Epidermal melanocyte (primary cell): ENCODE measurements at regions not wholly inside any gene's neighbourhood (a gene's known extent, or its start where the extent isn't known, plus 50 kb on each side); places are given as distances from the start of the nearest gene placed in this dataset.

Experiments
- DNase-seq: peaks from one replicate; pipeline ENCODE4 v3.0.0; 2011; ENCODE audit warnings: low spot score; ENCODE audit not compliant: insufficient read length

DNA sequence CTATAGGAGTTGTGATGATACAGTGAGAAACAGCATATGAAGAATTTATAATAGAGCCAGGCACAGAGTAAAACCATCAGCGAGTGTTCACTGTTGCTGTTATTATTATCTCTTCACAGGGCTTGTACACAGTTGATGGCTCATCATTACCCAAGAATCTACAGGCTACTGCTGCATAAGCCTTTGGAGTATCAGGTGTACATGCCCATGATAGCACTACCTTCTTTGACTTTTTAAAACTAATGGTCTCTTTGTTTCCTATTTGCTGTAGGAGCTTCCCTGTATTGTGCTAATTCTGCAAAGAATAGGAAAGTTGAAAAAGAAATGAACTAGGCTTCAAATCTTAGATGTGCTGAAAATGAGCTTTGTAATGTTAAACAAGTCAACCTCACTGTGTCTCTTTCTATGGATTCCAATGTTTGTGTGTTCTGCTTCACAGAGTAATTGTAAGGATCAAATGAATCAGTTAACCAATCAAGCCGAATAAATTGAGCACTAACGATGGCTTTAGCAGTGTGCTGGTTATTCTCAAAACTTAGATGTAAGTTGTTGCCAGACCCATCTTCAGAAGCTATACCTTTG is 138.8 kb downstream of the TUSC7 start:
- DNase-seq = no peak

- DNase-seq = no peak
Measured at GRCh38 chr3:116849261-116849688, 139.7 kb downstream of the TUSC7 start.

- no peak for DNase-seq
Measured at GRCh38 chr3:116852803-116853202, 143.2 kb downstream of the TUSC7 start.

DNA sequence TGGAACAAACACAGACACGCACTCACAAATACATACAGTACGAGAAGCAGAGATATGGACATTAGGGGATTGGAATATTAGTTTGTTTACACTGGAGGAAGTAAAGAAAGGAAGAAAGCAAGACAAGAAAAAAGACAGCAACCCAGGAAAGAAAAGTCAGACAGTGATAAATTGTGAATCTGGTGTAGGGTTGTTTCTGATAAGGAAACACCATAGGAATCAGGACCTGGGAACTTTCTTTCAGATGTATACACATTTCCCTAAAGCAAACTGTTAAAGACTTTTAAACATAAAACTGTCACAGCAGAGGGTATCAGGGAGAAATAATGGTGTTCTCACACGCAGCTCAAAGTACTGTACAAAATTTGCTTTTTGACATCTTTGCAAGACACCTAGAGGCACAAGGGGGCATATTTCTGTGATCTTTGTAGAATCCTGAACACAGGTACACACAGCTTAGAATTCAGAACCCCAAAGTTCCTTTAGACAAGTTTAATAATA is 153.7 kb downstream of the TUSC7 start:
- no peak for DNase-seq

DNA sequence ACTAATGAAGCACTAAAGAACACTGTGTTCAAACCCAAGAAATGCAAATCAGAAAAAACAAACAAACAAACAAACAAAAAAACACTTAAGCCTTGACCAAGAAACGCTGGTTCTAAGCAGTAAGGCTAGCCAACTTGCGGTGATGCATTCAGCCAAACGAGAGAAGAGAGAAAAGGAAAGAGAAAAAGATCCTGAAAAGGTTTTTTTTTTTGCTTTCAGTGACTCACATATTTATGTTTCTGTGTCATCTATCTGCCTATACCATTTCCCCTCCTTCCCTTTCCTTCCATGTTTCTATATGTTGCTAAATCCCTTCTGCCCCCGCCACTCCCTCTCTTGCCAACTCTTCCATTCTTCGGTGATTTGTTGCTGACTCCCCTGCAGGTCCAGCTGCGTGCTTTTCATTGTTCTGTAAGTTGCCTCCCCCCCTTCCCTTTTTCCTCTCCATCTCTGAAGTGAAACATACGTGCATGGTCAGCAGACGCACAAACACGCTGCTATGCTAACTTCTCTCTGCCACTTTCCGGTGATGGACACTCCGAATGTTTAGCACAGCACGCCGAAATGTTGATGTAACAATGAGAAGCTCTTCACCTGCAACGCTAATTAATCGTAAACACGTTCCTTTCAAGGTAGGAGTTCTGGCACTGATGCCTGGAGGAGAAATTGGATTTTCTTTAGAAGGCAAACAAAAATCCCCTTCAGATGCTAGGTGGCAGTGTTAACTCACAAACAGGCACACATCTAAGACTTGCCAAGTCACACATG is 154.4 kb downstream of the TUSC7 start:
- DNase-seq = no peak

GRCh38 chr3:116864590-116864927 is 155.0 kb downstream of the TUSC7 start:
- no peak for DNase-seq

- no peak for DNase-seq
Measured at GRCh38 chr3:116870379-116870778, 160.8 kb downstream of the TUSC7 start.

GRCh38 chr3:116871905-116872304 is 162.3 kb downstream of the TUSC7 start:
- DNase-seq = no peak

DNA sequence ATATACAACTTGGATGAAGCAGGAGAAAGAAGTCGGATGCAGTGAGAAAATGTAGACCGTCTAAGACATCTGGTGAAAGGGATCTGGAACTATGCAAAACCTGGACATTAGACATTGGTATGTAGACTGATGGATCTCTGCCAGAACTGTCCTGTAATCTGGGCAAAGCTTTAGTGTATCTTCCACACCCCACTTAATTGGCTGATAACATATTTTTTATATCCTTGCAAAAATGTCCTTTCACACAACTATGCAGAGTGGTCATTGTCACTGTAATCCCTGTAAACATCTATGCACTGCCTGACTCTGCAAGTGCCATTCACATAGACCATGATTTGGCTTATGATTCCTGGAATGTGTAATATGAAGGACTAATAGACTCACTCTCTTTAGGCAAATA is 163.1 kb downstream of the TUSC7 start:
- no peak for DNase-seq

GRCh38 chr3:116873142-116873541 is 163.6 kb downstream of the TUSC7 start:
- DNase-seq = no peak

DNA sequence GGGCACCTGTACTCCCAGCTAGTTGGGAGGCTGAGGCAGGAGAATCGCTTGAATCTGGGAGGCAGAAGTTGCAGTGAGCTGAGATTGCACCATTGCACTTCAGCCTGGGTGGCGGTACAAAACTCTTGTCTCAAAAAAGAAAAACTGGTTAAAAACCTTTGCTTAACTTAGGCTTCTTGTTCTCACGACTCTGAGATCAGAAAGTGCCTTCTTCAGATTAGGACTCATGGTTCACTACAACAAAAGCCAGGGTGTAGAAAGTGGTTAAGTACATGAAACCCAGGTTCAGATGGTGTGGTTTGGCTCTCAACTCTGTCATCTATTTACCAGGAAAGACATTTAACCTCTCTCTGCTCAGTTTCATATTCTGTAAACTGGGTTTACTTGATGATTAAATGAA is 168.4 kb downstream of the TUSC7 start:
- no peak for DNase-seq

- no peak for DNase-seq
Measured at GRCh38 chr3:116886202-116886893, 176.8 kb downstream of the TUSC7 start.

- DNase-seq = no peak
Measured at GRCh38 chr3:116896116-116896515, 186.5 kb downstream of the TUSC7 start.

DNA sequence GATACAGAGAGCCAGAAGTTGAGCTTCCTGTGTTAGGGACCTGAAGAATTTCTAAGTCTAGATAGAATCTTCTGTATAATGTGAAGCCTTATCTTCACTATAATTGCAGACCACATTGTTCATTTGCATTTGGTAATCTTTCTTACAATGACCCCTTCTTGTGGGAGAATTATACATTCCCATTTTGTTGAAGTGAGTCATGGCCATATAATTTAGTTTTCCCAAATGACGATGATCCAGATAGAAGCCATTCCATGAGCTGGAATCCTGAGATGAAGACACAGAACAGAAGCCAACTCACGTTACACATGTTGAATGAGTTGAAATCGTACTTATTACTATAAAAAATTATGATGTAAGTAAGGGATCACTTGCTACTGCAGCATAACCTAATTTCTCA is 187.8 kb downstream of the TUSC7 start:
- DNase-seq = no peak

DNA sequence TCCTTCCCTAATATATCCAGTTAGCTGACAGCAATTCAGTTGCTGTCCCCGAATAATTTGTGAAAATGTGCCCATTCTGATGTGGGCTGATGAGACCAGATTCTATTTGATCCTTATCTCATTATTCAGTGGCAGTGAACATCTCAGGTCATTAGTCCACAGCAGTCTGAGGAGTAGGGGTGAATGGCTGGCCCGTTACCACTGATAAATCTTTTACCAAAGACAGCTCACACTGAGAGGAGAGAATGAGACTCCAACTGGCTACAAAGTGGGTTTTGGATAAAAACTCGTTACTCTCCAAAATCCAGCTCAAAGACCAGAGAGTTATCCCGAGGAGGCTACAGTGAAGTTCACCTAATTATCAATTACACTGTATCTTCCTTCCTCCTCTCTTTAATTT is 189.7 kb downstream of the TUSC7 start:
- no peak for DNase-seq

- no peak for DNase-seq
Measured at GRCh38 chr3:116905334-116905733, 195.8 kb downstream of the TUSC7 start.

DNA sequence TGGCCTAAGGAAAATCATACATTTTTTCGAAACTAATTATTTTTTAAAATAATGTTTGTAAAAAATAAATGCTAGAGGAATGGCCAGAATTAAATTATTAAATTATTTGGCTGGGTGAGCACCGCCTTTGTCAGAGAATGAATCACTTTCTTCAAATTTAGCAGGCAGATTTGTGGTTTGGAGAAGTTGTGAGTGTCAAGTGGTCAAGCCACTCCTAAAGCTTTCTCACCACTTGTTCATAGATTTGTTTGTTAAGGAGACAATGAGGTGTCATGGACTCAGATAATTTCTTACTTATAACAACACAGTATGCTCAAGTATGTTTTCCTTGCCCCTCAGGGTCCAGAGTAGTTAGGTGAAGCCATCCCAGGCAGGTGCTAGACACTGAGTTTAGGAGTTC is 196.2 kb downstream of the TUSC7 start:
- no peak for DNase-seq

GRCh38 chr3:116912116-116912515 is 202.5 kb downstream of the TUSC7 start:
- DNase-seq = no peak

- no peak for DNase-seq
Measured at GRCh38 chr3:116914004-116914403, 204.4 kb downstream of the TUSC7 start.

DNA sequence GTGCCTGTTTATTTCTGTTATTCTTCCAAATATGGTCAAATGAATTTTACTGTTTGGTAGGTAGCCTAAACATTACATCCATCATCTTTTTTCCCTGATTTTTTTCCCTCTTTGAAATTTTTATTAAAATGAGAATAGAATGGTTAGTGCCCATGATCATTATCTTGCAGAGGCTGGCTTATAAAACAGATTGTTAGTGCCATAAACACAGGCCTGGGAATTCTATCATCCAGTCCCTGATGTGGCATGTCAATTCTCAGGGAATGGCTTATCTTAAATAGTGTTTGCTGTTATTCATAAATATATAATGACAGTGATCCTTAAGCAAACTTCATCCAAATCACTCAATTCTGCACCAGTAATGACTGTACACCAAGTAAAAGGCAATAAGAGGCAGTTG is 207.3 kb downstream of the TUSC7 start:
- DNase-seq = no peak

DNA sequence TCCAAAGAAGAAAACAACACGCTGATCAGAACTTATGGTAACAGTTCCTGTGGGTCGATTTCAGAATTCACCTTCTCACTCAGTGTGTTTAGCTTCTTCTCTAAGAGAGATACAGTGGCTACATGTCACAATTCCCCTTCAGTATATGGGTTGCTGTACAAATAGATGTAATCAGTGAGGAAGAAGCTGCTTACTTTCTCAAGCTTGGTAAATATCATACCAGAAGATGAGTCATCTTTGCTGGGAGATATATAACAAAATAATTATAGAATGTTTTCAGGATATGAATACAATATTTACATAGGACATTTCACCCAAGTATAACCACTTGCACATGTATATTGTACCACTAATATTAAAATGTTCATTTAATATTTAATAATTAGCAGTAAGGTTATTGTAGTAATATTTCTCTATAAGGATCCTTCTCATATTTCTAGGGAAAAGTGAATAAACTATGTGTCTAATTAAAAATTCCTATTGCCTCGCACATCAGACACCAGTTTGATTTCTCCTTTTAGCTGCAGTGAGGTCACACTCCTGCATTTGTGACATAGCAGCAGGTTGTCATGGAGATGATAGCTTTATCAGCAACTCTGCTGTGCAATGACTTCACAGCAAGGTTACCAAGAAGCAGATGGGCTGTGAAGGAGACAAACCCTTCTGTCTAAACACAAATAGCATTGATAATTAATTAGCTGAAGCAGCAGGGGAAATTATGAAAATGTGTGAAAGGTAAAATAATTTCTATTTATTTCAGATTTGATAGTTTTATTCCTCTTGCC is 211.4 kb downstream of the TUSC7 start:
- DNase-seq = no peak

- no peak for DNase-seq
Measured at GRCh38 chr3:116927918-116928317, 218.3 kb downstream of the TUSC7 start.
